ENCODE measurements at regions not wholly inside any gene's neighbourhood (a gene's known extent, or its start where the extent isn't known, plus 50 kb on each side); places are given as distances from the start of the nearest gene placed in this dataset.

DNA sequence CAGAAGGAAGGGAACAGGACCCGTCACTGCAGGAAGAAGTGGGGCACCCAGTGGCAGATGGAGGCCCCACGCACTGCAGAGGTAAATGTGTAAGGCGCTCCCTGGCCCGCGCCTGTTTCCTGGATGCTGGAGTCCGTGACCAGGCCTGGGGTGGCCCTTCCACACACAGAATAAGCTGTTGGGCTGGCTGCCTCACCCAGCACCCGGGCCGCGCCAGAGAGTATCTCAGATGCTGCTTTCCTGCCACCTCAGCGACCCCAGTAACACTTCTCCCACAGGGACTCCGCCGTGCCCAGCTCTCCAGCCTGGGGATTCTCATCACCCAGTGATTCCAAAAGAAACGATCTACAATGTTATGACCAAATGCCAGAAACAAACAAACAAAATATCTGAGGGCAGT, 1993.1 kb downstream of the TP53TG3F start:
- H3K9me3 ChIP-seq (ENCODE audit: insufficient read depth, low read depth, low read length) = peaks cover 66% of the 10 kb centered on the region
- Mint-ChIP-seq H3K4me3 (ENCODE audit: unreplicated experiment) (no peak overlapping the region), H3K9me3 (ENCODE audit: unreplicated experiment) (peaks cover 40% of the 10 kb centered on the region)

DNA sequence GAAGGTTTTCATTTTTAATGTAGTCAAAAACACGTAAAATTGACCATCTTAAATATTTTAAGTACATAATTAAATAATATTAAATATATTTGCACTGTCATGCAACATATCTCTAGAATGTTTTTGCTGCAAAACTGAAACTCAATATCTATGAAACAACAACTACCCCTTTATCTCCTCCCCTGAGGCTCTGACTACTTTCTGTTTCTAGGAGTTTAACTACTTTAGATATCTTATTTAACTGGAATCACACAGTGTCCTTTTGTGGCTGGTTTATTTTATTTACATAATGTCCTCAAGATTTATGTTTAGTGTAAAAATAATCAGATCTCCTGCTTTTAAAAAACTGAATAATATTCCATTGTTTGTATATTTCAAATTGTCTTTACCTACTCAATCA, 2003.9 kb downstream of the TP53TG3F start:
- TF ChIP-seq EZH2 (IDR thresholded peaks at IDR 0.05; ENCODE audit: insufficient read depth, low read length) (no peak), CTCF (IDR thresholded peaks at IDR 0.05; ENCODE audit: insufficient read depth, low read depth, low read length) (no peak)
- DNase-seq (ENCODE audit: low read depth) = no peak
- Histone ChIP-seq H3K4me3 (ENCODE audit: insufficient read depth, low read depth, low read length) (no peak overlapping the region), H3K79me2 (ENCODE audit: insufficient read depth, low read length) (no peaks in the 10 kb centered on the region), H3K27me3 (ENCODE audit: insufficient read depth, low read length) (no peaks in the 10 kb centered on the region), H3K4me1 (ENCODE audit: insufficient read depth, low read length) (no peaks in the 10 kb centered on the region), H3K9me3 (ENCODE audit: insufficient read depth, low read depth, low read length) (peaks cover 25% of the 10 kb centered on the region), H4K20me1 (ENCODE audit: insufficient read depth, low read length) (no peaks in the 10 kb centered on the region), H3K9ac (ENCODE audit: low read length) (no peak overlapping the region), H3K27ac (ENCODE audit: low read depth, low read length) (no peak overlapping the region), H3K4me2 (ENCODE audit: low read length) (no peak overlapping the region), H2AFZ (ENCODE audit: low read depth, low read length) (no peak overlapping the region), H3K36me3 (ENCODE audit: insufficient read depth, low read length) (no peaks in the 10 kb centered on the region)
- Mint-ChIP-seq H3K9me3 (ENCODE audit: unreplicated experiment) (peaks cover 8% of the 10 kb centered on the region), H3K4me3 (ENCODE audit: unreplicated experiment) (no peak overlapping the region), H3K27ac (ENCODE audit: unreplicated experiment) (no peak overlapping the region), H3K4me1 (ENCODE audit: low read depth, unreplicated experiment) (no peaks in the 10 kb centered on the region), H3K27me3 (ENCODE audit: low read depth, unreplicated experiment) (no peaks in the 10 kb centered on the region), H3K36me3 (ENCODE audit: low read depth, unreplicated experiment) (no peaks in the 10 kb centered on the region)
- FAIRE-seq = no peak

More for the DNA sequence above, 1993.1 kb downstream of the TP53TG3F start:
- FAIRE-seq = no peak
- no peaks in the 10 kb centered on the region for H3K4me1 Mint-ChIP-seq (ENCODE audit: low read depth, unreplicated experiment)
- no peak overlapping the region for H3K4me2 ChIP-seq (ENCODE audit: low read length)
- no peak overlapping the region for H2AFZ ChIP-seq (ENCODE audit: low read depth, low read length)
- H3K27ac ChIP-seq (ENCODE audit: low read depth, low read length) = no peak overlapping the region
- no peaks in the 10 kb centered on the region for H3K36me3 ChIP-seq (ENCODE audit: insufficient read depth, low read length)
- H3K4me1 ChIP-seq (ENCODE audit: insufficient read depth, low read length) = no peaks in the 10 kb centered on the region
- TF ChIP-seq EZH2 (IDR thresholded peaks at IDR 0.05; ENCODE audit: insufficient read depth, low read length) (no peak), CTCF (IDR thresholded peaks at IDR 0.05; ENCODE audit: insufficient read depth, low read depth, low read length) (no peak)
- no peak overlapping the region for H3K27ac Mint-ChIP-seq (ENCODE audit: unreplicated experiment)
- no peaks in the 10 kb centered on the region for H4K20me1 ChIP-seq (ENCODE audit: insufficient read depth, low read length)
- no peak overlapping the region for H3K9ac ChIP-seq (ENCODE audit: low read length)
- H3K4me3 ChIP-seq (ENCODE audit: insufficient read depth, low read depth, low read length) = no peak overlapping the region
- no peaks in the 10 kb centered on the region for H3K36me3 Mint-ChIP-seq (ENCODE audit: low read depth, unreplicated experiment)
- H3K27me3 ChIP-seq (ENCODE audit: insufficient read depth, low read length) = no peaks in the 10 kb centered on the region
- no peaks in the 10 kb centered on the region for H3K27me3 Mint-ChIP-seq (ENCODE audit: low read depth, unreplicated experiment)
- no peak for DNase-seq (ENCODE audit: low read depth)
- H3K79me2 ChIP-seq (ENCODE audit: insufficient read depth, low read length) = no peaks in the 10 kb centered on the region

DNA sequence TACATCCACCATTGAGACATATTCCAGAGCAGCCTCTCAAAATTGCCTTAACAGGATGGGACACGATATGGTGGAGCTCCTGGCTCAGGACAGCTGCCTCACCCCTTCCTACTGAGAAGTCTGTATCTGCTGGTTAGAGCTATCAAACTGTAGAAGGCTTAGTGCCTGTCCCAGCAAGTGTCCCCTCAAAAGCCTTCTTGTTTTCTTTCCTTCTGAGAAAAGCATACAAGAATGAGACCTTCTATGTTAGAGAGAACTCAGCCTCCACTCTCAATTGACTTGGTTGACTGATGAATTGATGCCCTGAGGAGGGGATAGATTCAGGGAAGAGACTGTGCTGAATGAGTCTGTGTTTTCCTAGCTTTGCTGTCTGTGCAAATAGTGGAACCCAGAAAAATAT, 2020.9 kb downstream of the TP53TG3F start:
- no peak overlapping the region for H3K4me3 Mint-ChIP-seq (ENCODE audit: unreplicated experiment)
- TF ChIP-seq EZH2 (IDR thresholded peaks at IDR 0.05; ENCODE audit: insufficient read depth, low read length) (no peak), CTCF (IDR thresholded peaks at IDR 0.05; ENCODE audit: insufficient read depth, low read depth, low read length) (no peak)
- no peaks in the 10 kb centered on the region for H3K27me3 ChIP-seq (ENCODE audit: insufficient read depth, low read length)
- no peak overlapping the region for H3K27ac Mint-ChIP-seq (ENCODE audit: unreplicated experiment)
- H3K79me2 ChIP-seq (ENCODE audit: insufficient read depth, low read length) = no peaks in the 10 kb centered on the region
- H3K36me3 ChIP-seq (ENCODE audit: insufficient read depth, low read length) = no peaks in the 10 kb centered on the region
- no peaks in the 10 kb centered on the region for H3K4me1 ChIP-seq (ENCODE audit: insufficient read depth, low read length)
- H3K4me1 Mint-ChIP-seq (ENCODE audit: low read depth, unreplicated experiment) = no peaks in the 10 kb centered on the region
- DNase-seq (ENCODE audit: low read depth) (no peak), FAIRE-seq (no peak)
- no peaks in the 10 kb centered on the region for H3K27me3 Mint-ChIP-seq (ENCODE audit: low read depth, unreplicated experiment)
- no peaks in the 10 kb centered on the region for H4K20me1 ChIP-seq (ENCODE audit: insufficient read depth, low read length)
- H3K9me3 ChIP-seq (ENCODE audit: insufficient read depth, low read depth, low read length) = peaks cover 12% of the 10 kb centered on the region
- H3K4me2 ChIP-seq (ENCODE audit: low read length) = no peak overlapping the region
- H3K27ac ChIP-seq (ENCODE audit: low read depth, low read length) = no peak overlapping the region
- H3K36me3 Mint-ChIP-seq (ENCODE audit: low read depth, unreplicated experiment) = no peaks in the 10 kb centered on the region
- peaks cover 2% of the 10 kb centered on the region for H3K9me3 Mint-ChIP-seq (ENCODE audit: unreplicated experiment)
- no peak overlapping the region for H3K9ac ChIP-seq (ENCODE audit: low read length)
- H2AFZ ChIP-seq (ENCODE audit: low read depth, low read length) = no peak overlapping the region
- H3K4me3 ChIP-seq (ENCODE audit: insufficient read depth, low read depth, low read length) = no peak overlapping the region

All from astrocyte (in vitro differentiated cells and primary cell).